ENCODE measurements at regions not wholly inside any gene's neighbourhood (a gene's known extent, or its start where the extent isn't known, plus 50 kb on each side); places are given as distances from the start of the nearest gene placed in this dataset.

DNA sequence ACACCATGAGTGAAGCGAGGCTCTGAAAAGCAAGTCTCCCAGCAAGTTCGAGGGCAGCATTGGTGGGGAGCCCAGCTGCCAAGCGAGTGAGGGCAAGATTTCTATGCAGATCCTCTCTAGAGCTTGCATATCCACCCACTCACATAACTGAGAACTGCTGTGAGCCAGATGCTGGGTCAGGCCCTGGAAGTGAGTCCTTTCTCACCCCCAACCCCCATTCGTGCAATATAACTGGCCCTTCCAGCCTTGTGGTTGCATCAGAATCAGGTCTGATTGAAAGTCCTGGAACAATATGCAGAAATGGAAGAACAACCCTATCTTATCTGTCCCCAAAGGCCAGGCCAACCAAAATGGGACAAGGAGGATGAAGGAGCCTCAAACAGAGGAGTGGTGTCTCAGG lies 146.6 kb downstream of the IRX5 start:
- TF ChIP-seq POLR2A (IDR thresholded peaks at IDR 0.05; ENCODE audit: low read length): no peak
- TF ChIP-seq GATA1 (IDR thresholded peaks at IDR 0.05; ENCODE audit: low read depth, low read length): no peak

Measured in erythroblast (primary cell).